GM18505 (cell line): ENCODE measurements at regions not wholly inside any gene's neighbourhood (a gene's known extent, or its start where the extent isn't known, plus 50 kb on each side); places are given as distances from the start of the nearest gene placed in this dataset.

ENCODE experiments used
- ATAC-seq: cut with Tn5 transposase; IDR thresholded peaks from one replicate; pipeline ENCODE4 v1.9.1; 2021; ENCODE audit not compliant: unreplicated experiment
- POLR2A ChIP-seq: IDR thresholded peaks from 4 replicates; pipeline ENCODE4 v1.6.1; 2011; ENCODE audit warnings: borderline replicate concordance; ENCODE audit not compliant: insufficient read depth, insufficient read length; ENCODE audit errors: extremely low read depth

DNA sequence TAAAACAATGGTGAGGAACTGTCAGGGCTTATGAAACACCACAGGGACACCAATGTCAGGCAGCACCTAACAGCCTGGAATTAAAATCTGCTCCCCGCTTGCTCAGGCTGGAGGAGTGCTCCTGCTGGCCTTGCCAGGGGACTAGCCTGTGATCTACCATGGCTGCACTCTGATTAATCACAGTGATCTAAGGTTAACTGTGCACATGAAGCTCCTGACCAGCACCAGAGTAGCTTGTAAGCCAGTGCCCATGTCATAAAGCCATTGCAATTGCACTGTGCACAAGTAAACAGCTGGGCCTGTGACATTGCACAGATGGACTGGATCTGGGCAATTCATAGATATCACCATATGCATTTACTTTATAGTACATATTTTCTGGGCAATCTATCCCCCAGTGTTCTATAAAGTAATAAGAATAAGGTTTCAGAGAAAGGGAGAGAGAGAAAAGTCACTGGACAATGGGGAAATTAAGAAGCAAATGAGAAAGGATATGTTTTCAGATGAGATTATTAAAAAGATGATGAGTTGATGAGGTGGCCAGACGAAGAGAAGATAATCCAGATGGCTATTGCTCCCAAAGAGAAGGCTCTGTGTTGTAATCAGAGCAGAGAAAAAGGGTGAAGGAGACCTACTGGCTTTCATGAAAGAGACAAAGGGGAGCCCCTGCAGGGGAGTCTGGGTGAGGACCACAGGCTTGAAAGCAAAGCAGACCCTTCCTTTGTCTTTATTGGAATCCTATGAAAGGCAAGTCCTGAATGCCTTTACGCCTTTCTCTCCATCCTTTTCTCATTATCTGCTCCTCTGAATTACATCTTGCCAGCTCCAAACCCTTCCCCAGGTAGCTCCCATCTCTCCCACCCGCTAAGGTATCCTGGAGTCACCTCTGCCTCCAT lies 145.8 kb downstream of the SLC38A6 start:
- no peak for ATAC-seq
- no peak for TF ChIP-seq POLR2A

DNA sequence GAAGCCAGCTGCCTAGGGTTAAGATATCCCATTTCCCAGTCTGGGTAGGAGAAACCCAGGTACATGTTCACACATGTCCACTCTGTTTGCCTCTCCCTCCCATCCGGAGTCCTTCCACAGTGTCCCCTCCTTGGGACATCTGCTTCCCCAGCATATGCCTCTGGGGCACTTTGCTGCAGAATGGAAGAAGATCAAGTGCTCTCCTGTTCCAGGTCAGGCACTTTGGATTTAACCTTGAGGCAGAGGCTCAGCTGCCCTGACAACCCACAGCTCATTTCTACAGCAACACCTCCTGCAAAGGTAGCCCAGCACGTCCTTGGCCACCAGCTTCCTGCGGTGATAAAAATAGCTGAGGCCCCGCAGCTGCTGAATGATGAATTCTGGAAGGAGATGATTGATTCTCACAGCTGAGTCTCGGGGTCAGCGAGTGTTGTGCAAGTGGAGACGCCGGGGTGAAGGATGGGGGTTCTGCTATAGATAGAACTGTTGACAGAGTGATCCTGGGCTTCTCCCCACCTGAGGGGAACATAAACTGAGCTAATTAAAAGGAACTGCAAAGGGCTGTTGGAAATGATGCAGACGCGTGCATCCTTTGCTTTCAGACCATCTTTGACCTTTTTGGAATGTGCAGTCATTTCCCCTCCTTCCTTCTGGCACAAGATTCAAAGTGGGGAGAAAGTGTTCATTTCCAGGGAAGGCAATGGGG lies 145.0 kb downstream of the SLC38A6 start:
- ATAC-seq, result no peak
- TF ChIP-seq POLR2A, result no peak

GRCh38 chr14:61125041-61125866 lies 144.2 kb downstream of the SLC38A6 start:
- TF ChIP-seq POLR2A, result no peak
- ATAC-seq, result no peak

GRCh38 chr14:61122862-61123261 lies 141.8 kb downstream of the SLC38A6 start:
- no peak for TF ChIP-seq POLR2A
- no peak for ATAC-seq

- TF ChIP-seq POLR2A, result no peak
- no peak for ATAC-seq
Observed at GRCh38 chr14:61121355-61121787, 140.3 kb downstream of the SLC38A6 start.

- no peak for ATAC-seq
- TF ChIP-seq POLR2A, result no peak
Observed at GRCh38 chr14:61120576-61120975, 139.5 kb downstream of the SLC38A6 start.

DNA sequence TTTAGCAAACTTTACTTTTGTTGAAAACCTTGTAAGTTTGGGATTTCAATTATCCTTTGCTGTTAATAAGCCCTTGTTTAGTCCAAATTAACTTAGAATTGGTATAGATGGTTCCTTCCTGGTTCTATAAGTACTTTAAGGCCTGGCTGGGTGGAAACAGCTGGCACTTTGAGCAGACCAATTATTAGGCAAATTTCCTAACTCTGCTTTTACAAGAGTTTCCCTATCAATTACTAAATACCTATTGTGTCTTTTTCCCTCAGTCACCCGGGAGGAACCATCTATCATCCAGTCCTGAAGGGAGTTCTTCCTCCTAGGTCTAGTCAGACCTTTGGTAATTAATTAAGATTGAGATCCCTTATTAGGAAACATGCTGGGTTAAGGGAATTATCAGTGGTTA lies 138.0 kb downstream of the SLC38A6 start:
- no peak for ATAC-seq
- no peak for TF ChIP-seq POLR2A

DNA sequence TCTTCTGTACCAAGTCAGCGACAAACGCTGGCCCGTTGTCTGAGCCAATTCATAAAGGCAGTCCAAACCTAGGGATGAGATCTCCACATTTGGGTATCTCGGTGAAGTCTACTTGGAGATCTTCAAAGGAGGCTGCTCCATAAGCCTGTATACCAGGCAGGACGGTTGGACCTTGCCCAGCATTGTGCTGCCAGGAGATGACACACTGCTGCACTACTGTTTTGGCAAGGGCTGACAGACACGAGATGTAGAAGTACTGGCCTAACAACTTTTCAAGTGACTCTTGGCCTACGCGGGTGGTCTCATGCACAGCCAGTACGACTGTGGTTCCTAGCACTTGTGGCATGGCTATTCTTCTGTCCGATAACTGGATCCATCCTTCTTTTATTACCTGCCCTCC lies 135.3 kb downstream of the SLC38A6 start:
- ATAC-seq, result no peak
- TF ChIP-seq POLR2A, result no peak

GRCh38 chr14:61113561-61114225 lies 132.6 kb downstream of the SLC38A6 start:
- no peak for TF ChIP-seq POLR2A
- ATAC-seq, result no peak

DNA sequence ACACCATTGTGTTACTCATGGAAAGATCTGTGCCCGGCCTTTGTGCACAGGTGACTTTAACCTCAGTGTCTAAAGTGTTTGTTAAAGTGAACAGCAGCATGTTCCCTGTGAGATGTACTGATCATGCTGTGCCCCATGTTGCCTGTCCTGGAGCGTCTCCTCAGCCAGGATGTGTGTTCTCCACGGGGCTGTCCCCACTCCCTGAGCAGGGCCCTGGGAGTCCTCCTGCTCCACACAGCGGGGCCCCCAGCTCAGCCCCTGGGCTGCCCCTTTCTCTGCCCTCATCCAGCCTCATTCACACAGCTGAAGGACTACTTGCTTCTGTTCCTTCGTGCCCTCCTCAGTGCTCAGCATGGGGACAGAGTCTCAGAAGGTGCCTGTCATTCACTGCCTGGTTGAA lies 131.5 kb downstream of the SLC38A6 start:
- TF ChIP-seq POLR2A, result no peak
- ATAC-seq, result no peak

GRCh38 chr14:61111731-61112130 lies 130.7 kb downstream of the SLC38A6 start:
- no peak for ATAC-seq
- no peak for TF ChIP-seq POLR2A

DNA sequence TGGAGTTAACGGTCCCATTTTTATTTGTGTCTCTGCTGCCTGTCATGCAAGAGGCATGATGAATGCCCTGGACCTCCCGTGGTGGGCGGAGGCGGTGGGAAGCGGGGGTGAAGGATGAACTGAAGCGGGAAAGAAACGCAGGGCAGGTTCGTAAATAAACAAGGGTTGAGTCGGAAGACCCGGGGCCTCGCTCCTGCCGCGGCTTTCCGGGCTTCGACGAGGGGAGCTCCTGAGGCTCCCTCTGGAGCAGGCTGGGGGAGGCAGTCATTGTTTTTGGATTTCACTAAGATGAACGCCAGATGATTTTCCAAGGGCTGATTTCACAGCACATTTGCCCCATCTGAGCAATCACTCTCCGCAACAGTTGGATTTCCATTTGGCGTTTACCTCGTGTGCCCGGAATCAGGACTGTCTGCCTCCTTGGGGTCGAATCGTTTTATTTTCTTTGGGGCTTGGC lies 130.2 kb downstream of the SLC38A6 start:
- no peak for ATAC-seq
- TF ChIP-seq POLR2A, result no peak
